ENCODE measurements at regions not wholly inside any gene's neighbourhood (a gene's known extent, or its start where the extent isn't known, plus 50 kb on each side); places are given as distances from the start of the nearest gene placed in this dataset.

DNA sequence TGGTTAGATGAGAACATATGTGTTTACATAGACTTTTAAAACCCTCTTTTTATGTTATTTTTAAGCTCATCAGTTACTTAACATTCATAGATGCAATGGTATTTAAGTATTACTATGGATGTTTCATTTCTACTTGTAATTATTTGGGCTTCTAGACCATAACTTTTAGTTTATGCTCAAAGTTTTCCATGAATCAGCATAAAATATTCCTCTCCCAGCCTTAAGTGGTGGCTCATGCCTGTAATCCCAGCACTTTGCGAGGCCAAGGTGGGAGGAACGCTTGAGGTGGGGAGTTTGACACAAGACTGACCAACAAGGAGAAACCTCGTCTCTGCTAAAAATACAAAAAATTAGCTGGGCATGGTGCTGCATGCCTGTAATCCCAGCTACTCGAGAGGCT, 118.5 kb upstream of the HSFY2 start:
- H3K9me3 ChIP-seq (ENCODE audit: control insufficient read depth in 4 of 4, low read length in 3 of 4): no peaks in the 10 kb centered on the region
- H3K4me3 ChIP-seq (ENCODE audit: low read depth in 1 of 3, low read length in 3 of 3): no peak overlapping the region
- no peak for DNase-seq (ENCODE audit: low spot score)
- WGBS: 94% methylated on average over 4 of the region's 4 CpGs
- no peak overlapping the region for H3K27ac ChIP-seq (ENCODE audit: low read depth in 1 of 2, low read length in 2 of 2)
- H3K36me3 ChIP-seq (ENCODE audit: control insufficient read depth in 4 of 4, insufficient read depth in 3 of 4, low read depth in 1 of 4, low read length in 3 of 4): no peaks in the 10 kb centered on the region
- no peak for TF ChIP-seq RAD21 (IDR thresholded peaks at IDR 0.05)
- TF ChIP-seq, protein P1, sequence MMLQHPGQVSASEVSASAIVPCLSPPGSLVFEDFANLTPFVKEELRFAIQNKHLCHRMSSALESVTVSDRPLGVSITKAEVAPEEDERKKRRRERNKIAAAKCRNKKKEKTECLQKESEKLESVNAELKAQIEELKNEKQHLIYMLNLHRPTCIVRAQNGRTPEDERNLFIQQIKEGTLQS (IDR thresholded peaks at IDR 0.05): no peak
- no peak for TF ChIP-seq GABPA (IDR thresholded peaks at IDR 0.05 in 1 of 2, conservative IDR thresholded peaks at IDR 0.05 in 1 of 2)
- no peak for TF ChIP-seq FOXA1 (IDR thresholded peaks at IDR 0.05)
- no peak for TF ChIP-seq TAF1 (conservative IDR thresholded peaks at IDR 0.05)
- TF ChIP-seq HNF4A (conservative IDR thresholded peaks at IDR 0.05): no peak
- no peak for TF ChIP-seq FOXA2 (IDR thresholded peaks at IDR 0.05)
- H3K27me3 ChIP-seq (ENCODE audit: control insufficient read depth in 4 of 4, insufficient read depth in 4 of 4, low read length in 3 of 4): no peaks in the 10 kb centered on the region
- no peak overlapping the region for H3K9ac ChIP-seq (ENCODE audit: low read depth in 1 of 2, low read length in 2 of 2)
- H3K4me1 ChIP-seq (ENCODE audit: control insufficient read depth in 4 of 4, insufficient read depth in 4 of 4, low read length in 3 of 4): no peaks in the 10 kb centered on the region

DNA sequence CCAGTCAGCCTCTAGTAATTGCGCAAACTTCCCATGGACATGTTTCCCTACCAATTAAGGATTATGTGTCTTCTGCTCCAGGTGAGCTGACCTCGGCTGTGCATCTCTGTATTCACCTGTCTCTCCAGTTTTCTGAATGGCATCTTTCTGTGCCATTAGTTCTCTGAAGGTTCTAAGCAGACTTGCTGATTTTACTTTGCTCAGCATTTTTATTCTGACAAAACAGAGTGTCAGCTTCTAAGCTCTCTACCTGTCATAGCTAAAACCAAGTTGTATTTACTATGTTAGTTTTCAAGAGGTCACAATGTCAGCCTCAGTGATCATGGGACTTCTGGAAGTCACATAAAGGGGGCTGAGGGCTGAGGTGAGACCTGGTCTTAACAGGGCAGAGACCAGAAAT, 116.0 kb upstream of the HSFY2 start:
- 95% methylated on average over 2 of the region's 2 CpGs for whole genome bisulfite sequencing
- no peaks in the 10 kb centered on the region for H3K9me3 ChIP-seq (ENCODE audit: control insufficient read depth in 4 of 4, low read length in 3 of 4)
- H3K27me3 ChIP-seq (ENCODE audit: control insufficient read depth in 4 of 4, insufficient read depth in 4 of 4, low read length in 3 of 4): no peaks in the 10 kb centered on the region
- no peaks in the 10 kb centered on the region for H3K36me3 ChIP-seq (ENCODE audit: control insufficient read depth in 4 of 4, insufficient read depth in 3 of 4, low read depth in 1 of 4, low read length in 3 of 4)
- TF ChIP-seq JUND (IDR thresholded peaks at IDR 0.05) (no peak), SP1 (IDR thresholded peaks at IDR 0.05) (no peak), RXRA (IDR thresholded peaks at IDR 0.05) (no peak), HNF4G (IDR thresholded peaks at IDR 0.05) (no peak), FOXA2 (IDR thresholded peaks at IDR 0.05) (no peak), HNF4A (conservative IDR thresholded peaks at IDR 0.05) (no peak), RAD21 (IDR thresholded peaks at IDR 0.05) (no peak), NR2F2 (IDR thresholded peaks at IDR 0.05) (no peak), GABPA (IDR thresholded peaks at IDR 0.05 in 1 of 2, conservative IDR thresholded peaks at IDR 0.05 in 1 of 2) (no peak), EGR1 (IDR thresholded peaks at IDR 0.05; ENCODE audit: low read depth in 2 of 2) (no peak), TAF1 (conservative IDR thresholded peaks at IDR 0.05) (no peak)
- TF ChIP-seq, protein P2, sequence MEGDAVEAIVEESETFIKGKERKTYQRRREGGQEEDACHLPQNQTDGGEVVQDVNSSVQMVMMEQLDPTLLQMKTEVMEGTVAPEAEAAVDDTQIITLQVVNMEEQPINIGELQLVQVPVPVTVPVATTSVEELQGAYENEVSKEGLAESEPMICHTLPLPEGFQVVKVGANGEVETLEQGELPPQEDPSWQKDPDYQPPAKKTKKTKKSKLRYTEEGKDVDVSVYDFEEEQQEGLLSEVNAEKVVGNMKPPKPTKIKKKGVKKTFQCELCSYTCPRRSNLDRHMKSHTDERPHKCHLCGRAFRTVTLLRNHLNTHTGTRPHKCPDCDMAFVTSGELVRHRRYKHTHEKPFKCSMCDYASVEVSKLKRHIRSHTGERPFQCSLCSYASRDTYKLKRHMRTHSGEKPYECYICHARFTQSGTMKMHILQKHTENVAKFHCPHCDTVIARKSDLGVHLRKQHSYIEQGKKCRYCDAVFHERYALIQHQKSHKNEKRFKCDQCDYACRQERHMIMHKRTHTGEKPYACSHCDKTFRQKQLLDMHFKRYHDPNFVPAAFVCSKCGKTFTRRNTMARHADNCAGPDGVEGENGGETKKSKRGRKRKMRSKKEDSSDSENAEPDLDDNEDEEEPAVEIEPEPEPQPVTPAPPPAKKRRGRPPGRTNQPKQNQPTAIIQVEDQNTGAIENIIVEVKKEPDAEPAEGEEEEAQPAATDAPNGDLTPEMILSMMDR (IDR thresholded peaks at IDR 0.05; ENCODE audit: low read depth, low read length, missing input control): no peak
- TF ChIP-seq, protein P3, sequence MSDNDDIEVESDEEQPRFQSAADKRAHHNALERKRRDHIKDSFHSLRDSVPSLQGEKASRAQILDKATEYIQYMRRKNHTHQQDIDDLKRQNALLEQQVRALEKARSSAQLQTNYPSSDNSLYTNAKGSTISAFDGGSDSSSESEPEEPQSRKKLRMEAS (IDR thresholded peaks at IDR 0.05): no peak
- TF ChIP-seq, protein P1 (IDR thresholded peaks at IDR 0.05): no peak
- TF ChIP-seq, protein P4, sequence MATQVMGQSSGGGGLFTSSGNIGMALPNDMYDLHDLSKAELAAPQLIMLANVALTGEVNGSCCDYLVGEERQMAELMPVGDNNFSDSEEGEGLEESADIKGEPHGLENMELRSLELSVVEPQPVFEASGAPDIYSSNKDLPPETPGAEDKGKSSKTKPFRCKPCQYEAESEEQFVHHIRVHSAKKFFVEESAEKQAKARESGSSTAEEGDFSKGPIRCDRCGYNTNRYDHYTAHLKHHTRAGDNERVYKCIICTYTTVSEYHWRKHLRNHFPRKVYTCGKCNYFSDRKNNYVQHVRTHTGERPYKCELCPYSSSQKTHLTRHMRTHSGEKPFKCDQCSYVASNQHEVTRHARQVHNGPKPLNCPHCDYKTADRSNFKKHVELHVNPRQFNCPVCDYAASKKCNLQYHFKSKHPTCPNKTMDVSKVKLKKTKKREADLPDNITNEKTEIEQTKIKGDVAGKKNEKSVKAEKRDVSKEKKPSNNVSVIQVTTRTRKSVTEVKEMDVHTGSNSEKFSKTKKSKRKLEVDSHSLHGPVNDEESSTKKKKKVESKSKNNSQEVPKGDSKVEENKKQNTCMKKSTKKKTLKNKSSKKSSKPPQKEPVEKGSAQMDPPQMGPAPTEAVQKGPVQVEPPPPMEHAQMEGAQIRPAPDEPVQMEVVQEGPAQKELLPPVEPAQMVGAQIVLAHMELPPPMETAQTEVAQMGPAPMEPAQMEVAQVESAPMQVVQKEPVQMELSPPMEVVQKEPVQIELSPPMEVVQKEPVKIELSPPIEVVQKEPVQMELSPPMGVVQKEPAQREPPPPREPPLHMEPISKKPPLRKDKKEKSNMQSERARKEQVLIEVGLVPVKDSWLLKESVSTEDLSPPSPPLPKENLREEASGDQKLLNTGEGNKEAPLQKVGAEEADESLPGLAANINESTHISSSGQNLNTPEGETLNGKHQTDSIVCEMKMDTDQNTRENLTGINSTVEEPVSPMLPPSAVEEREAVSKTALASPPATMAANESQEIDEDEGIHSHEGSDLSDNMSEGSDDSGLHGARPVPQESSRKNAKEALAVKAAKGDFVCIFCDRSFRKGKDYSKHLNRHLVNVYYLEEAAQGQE (IDR thresholded peaks at IDR 0.05): no peak
- no peak overlapping the region for H3K9ac ChIP-seq (ENCODE audit: low read depth in 1 of 2, low read length in 2 of 2)
- no peak overlapping the region for H3K27ac ChIP-seq (ENCODE audit: low read depth in 1 of 2, low read length in 2 of 2)
- no peak overlapping the region for H3K4me3 ChIP-seq (ENCODE audit: low read depth in 1 of 3, low read length in 3 of 3)
- no peaks in the 10 kb centered on the region for H3K4me1 ChIP-seq (ENCODE audit: control insufficient read depth in 4 of 4, insufficient read depth in 4 of 4, low read length in 3 of 4)
- no peak for DNase-seq (ENCODE audit: low spot score)

Data from liver (tissue), 8 donors.